Lung (tissue), 11 donors: ENCODE measurements at regions not wholly inside any gene's neighbourhood (a gene's known extent, or its start where the extent isn't known, plus 50 kb on each side); places are given as distances from the start of the nearest gene placed in this dataset.
"Not testable (repeated sequence)": the region's sequence is repeated elsewhere in the genome, so short reads cannot be mapped to it uniquely, and the experiment has no call there.

Source experiments
- ATAC-seq: fragments of 200-7000 bp; cut with Tn5 transposase; one replicate; pipeline ENCODE4 v1.9.1; 2020; ENCODE audit warnings: moderate number of reproducible peaks; ENCODE audit not compliant: insufficient read depth, low FRiP score
- DNase-seq, 3 donors: peaks; one replicate each; pipeline ENCODE4 v3.0.0-alpha.2; 2013 to 2017
- H3K27ac ChIP-seq, 2 donors: one replicate each; pipeline ENCODE4 v1.5.1; 2013; ENCODE audit warnings: mild to moderate bottlenecking in 2 of 2, moderate library complexity in 2 of 2, control low read depth in 1 of 2, inconsistent platforms in 1 of 2, low read depth in 1 of 2, low read length in 1 of 2
- H3K27me3 ChIP-seq, 3 donors: one replicate each; pipeline ENCODE4 v1.5.1; 2013; ENCODE audit warnings: low read length in 2 of 3; ENCODE audit not compliant: control insufficient read depth in 3 of 3, insufficient read depth in 3 of 3
- H3K36me3 ChIP-seq, 4 donors: one replicate each; pipeline ENCODE4 v1.5.1; 2013; ENCODE audit warnings: low read length in 4 of 4, mild to moderate bottlenecking in 1 of 4, moderate library complexity in 1 of 4; ENCODE audit not compliant: control insufficient read depth in 4 of 4, insufficient read depth in 4 of 4
- H3K4me1 ChIP-seq, 5 donors: one replicate each; pipeline ENCODE4 v1.5.1; 2013; ENCODE audit warnings: low read length in 5 of 5, mild to moderate bottlenecking in 2 of 5, moderate library complexity in 1 of 5; ENCODE audit not compliant: control insufficient read depth in 5 of 5, insufficient read depth in 5 of 5
- H3K4me3 ChIP-seq: one replicate; pipeline ENCODE4 v1.5.1; 2013; ENCODE audit warnings: mild to moderate bottlenecking, control low read depth, moderate library complexity
- H3K9ac ChIP-seq, 2 donors: one replicate each; pipeline ENCODE4 v1.5.1; 2013; ENCODE audit warnings: low read length in 2 of 2, control low read depth in 1 of 2; ENCODE audit not compliant: insufficient read depth in 1 of 2
- H3K9me3 ChIP-seq, 4 donors: one replicate each; pipeline ENCODE4 v1.5.1; 2013; ENCODE audit warnings: low read length in 3 of 4, mild to moderate bottlenecking in 1 of 4, moderate library complexity in 1 of 4; ENCODE audit not compliant: control insufficient read depth in 4 of 4, insufficient read depth in 3 of 4
- WGBS, 2 donors: extraction: QIAGEN DNeasy Blood & Tissue Kit; methylation state at CpG; one replicate each; pipeline ENCODE4 v1.1.7; 2013; 5-methylcytosine and 5-hydroxymethylcytosine counted together
- TF ChIP-seq, protein P1 (sequence below): IDR thresholded peaks from 2 replicates; pipeline ENCODE4 v1.5.1; 2012; ENCODE audit warnings: mild to moderate bottlenecking; ENCODE audit errors: control extremely low read depth, extremely low read depth
- donor health status: control.
- donor health status: control.
- donor health status: Bipolar disorder and iron deficiency.
- donor health status: healthy.
- donor health status: DM: yes; HTN: yes; CAD: no.

DNA sequence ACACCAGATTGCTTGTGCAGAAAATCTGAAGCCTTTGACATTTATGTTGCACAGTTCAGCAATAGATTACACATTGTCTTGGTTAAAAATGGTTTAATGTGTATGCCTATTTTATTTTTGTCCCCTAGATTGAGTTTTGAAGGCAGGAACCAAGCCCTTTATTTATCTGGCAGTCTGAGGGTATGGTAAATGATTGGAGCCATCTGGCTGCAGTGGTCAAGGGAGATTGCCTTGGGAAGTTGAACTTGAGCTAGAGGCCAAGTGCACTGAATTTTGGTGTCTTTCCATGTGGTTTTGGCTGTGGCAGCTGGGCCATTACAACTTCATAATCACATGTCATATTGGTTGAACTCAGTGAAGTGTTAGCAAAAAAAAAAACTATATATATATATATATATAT is 248.7 kb upstream of the C2CD4B start:
- ATAC-seq, result no peak
- no peak overlapping the region for H3K9ac ChIP-seq
- no peak overlapping the region for H3K27ac ChIP-seq
- TF ChIP-seq, protein P1, sequence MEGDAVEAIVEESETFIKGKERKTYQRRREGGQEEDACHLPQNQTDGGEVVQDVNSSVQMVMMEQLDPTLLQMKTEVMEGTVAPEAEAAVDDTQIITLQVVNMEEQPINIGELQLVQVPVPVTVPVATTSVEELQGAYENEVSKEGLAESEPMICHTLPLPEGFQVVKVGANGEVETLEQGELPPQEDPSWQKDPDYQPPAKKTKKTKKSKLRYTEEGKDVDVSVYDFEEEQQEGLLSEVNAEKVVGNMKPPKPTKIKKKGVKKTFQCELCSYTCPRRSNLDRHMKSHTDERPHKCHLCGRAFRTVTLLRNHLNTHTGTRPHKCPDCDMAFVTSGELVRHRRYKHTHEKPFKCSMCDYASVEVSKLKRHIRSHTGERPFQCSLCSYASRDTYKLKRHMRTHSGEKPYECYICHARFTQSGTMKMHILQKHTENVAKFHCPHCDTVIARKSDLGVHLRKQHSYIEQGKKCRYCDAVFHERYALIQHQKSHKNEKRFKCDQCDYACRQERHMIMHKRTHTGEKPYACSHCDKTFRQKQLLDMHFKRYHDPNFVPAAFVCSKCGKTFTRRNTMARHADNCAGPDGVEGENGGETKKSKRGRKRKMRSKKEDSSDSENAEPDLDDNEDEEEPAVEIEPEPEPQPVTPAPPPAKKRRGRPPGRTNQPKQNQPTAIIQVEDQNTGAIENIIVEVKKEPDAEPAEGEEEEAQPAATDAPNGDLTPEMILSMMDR, result no peak
- no peaks in the 10 kb centered on the region for H3K36me3 ChIP-seq
- peaks cover 0 to 2% (median 0%) of the 10 kb centered on the region in 3 donors for H3K27me3 ChIP-seq
- H3K4me3 ChIP-seq, result no peak overlapping the region
- H3K4me1 ChIP-seq, result peaks cover 0 to 22% (median 0%) of the 10 kb centered on the region in 5 donors
- DNase-seq, result no peak
- no peaks in the 10 kb centered on the region for H3K9me3 ChIP-seq

DNA sequence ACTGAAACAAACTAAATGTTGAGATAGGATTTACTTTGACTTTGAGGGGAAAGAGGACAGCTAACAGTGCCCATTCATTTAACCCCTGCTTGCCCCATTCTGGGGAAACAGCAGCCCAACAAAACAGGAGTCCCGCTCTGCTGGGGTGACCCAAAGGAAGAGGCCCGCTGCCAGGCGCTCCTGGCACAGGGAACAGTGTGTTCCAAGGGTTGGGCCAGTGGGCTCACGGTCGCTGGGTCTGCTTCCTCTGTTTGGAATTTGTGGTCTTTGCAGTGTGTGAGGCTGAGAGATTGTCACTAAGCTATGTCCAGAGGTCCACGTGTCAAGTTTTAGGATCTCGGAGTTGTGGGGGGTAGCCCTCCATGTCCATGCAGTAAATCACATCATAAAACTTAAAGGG is 250.4 kb upstream of the C2CD4B start:
- no peak for DNase-seq
- 90% methylated on average over 7 of the region's 7 CpGs for WGBS, 2 donors
- TF ChIP-seq, protein P1, result no peak

DNA sequence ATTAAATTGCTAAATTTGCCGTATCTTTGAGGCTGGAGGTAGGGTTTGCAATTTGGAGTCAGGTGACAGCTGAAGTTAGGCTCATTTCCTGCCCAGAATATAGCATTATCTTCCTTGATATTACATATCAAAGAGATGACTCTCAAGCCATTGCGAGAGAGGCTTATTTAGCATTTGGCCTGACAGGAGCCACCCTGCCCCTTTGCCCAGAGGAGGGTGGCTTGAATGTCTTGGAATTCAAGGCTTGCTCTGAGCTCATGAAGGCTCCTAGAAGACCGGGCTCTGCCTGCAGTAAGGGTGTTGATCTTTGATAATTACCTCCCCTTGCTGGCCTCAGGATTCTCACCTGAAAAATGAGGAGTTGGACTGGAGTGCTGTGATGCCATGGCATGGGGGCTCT is 251.4 kb upstream of the C2CD4B start:
- Histone ChIP-seq H3K4me1 (peaks cover 0 to 22% (median 5%) of the 10 kb centered on the region in 5 donors), H3K27ac (no peak overlapping the region), H3K9ac (no peak overlapping the region), H3K27me3 (peaks cover 0 to 2% (median 0%) of the 10 kb centered on the region in 3 donors), H3K4me3 (no peak overlapping the region), H3K36me3 (no peaks in the 10 kb centered on the region), H3K9me3 (no peaks in the 10 kb centered on the region)
- WGBS, 2 donors, result 84 to 95% methylated on average over 3 of the region's 3 CpGs
- DNase-seq, result no peak
- ATAC-seq, result no peak
- TF ChIP-seq, protein P1, result no peak

More for the DNA sequence above, 250.4 kb upstream of the C2CD4B start:
- Histone ChIP-seq H3K36me3 (no peaks in the 10 kb centered on the region), H3K9me3 (no peaks in the 10 kb centered on the region), H3K4me1 (peaks cover 0 to 22% (median 5%) of the 10 kb centered on the region in 5 donors), H3K4me3 (no peak overlapping the region), H3K27me3 (peaks cover 0 to 2% (median 0%) of the 10 kb centered on the region in 3 donors), H3K27ac (no peak overlapping the region), H3K9ac (no peak overlapping the region)
- no peak for ATAC-seq

DNA sequence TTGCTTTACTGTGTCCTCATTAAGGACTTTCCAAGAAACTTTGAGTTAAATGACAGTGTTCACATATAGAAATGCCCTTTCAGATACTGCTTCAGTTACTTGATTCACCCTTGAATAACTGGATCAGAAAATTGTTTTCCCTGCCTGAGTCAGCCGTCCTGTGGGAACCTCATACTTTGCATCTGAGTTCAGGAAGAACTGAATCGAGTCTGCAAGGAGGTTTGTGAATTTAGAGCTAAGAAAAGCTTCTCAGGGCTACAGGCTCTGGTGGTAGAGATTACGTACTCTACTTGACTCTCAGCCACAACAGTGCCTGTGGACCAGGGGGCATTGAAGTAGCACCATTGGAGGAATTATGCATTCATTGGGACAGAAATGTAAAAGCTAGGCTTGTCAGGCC is 252.4 kb upstream of the C2CD4B start:
- no peak overlapping the region for H3K4me3 ChIP-seq
- H3K9me3 ChIP-seq, result no peaks in the 10 kb centered on the region
- no peak overlapping the region for H3K27ac ChIP-seq
- H3K9ac ChIP-seq, result no peak overlapping the region
- H3K36me3 ChIP-seq, result no peaks in the 10 kb centered on the region
- H3K4me1 ChIP-seq, result peaks cover 0 to 18% (median 5%) of the 10 kb centered on the region in 5 donors
- ATAC-seq (no peak), DNase-seq (no peak)
- TF ChIP-seq, protein P1, result no peak
- WGBS, 2 donors, result 80 to 86% methylated on average over 3 of the region's 3 CpGs
- H3K27me3 ChIP-seq, result no peaks in the 10 kb centered on the region

DNA sequence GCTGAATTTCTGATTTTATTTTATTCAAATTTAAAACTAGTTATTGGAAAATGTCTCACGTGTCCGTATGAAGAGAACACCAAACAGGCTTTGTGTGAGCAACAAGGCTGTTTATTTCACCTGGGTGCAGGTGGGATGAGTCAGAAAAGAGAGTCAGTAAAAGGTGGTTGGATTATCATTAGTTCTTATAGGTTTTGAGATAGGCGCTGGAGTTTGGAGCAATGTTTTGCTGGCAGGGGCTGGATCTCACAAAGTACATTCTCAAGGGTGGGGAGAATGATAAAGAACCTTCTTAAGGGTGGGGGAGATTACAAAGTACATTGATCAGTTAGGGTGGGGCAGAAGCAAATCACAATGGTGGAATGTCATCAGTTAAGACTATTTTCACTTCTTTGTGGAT is 253.4 kb upstream of the C2CD4B start:
- H3K9ac ChIP-seq, DNase-seq, H3K9me3 ChIP-seq, H3K4me1 ChIP-seq, H3K27ac ChIP-seq, H3K4me3 ChIP-seq, H3K27me3 ChIP-seq, H3K36me3 ChIP-seq, ATAC-seq: not testable (repeated sequence)
- WGBS, 2 donors, result 96% methylated on average over 3 of the region's 3 CpGs
